Natural killer cell (primary cell): ENCODE measurements at regions not wholly inside any gene's neighbourhood (a gene's known extent, or its start where the extent isn't known, plus 50 kb on each side); places are given as distances from the start of the nearest gene placed in this dataset.

Experiments used
- ATAC-seq, 3 donors: fragments of 150-1000 bp in 2 of 3; fragments of 200-7000 bp in 1 of 3; cut with Tn5 transposase; 1 replicate in 1 of 3; 2 replicates in 2 of 3; pipeline ENCODE4 v1.10.0; 2021; ENCODE audit warnings: mild to moderate bottlenecking in 2 of 3, moderate library complexity in 2 of 3
- DNase-seq, 2 donors: peaks; one replicate each; pipeline versions ENCODE4 v3.0.0 to v3.0.0-alpha.2; 2013 to 2021; ENCODE audit warnings: mixed read lengths in 1 of 2
- H3K27ac ChIP-seq: one replicate; pipeline ENCODE4 v1.5.1; 2013; ENCODE audit warnings: mild to moderate bottlenecking, low read length
- H3K27me3 ChIP-seq: one replicate; pipeline ENCODE4 v1.6.1; 2013; ENCODE audit warnings: low read length; ENCODE audit not compliant: control insufficient read depth, insufficient read depth
- H3K36me3 ChIP-seq: one replicate; pipeline ENCODE4 v1.6.1; 2013; ENCODE audit warnings: low read length; ENCODE audit not compliant: control insufficient read depth, insufficient read depth
- H3K4me1 ChIP-seq: one replicate; pipeline ENCODE4 v1.6.1; 2013; ENCODE audit warnings: low read length; ENCODE audit not compliant: control insufficient read depth, insufficient read depth
- H3K4me3 ChIP-seq: one replicate; pipeline ENCODE4 v1.5.1; 2013; ENCODE audit warnings: low read length
- H3K9me3 ChIP-seq: one replicate; pipeline ENCODE4 v1.6.1; 2013; ENCODE audit warnings: low read length; ENCODE audit not compliant: control insufficient read depth, insufficient read depth
- H3K27ac Mint-ChIP-seq, 2 donors: one replicate each; pipeline ENCODE4 v1.8.0; 2022; ENCODE audit warnings: mild to moderate bottlenecking in 2 of 2, mixed read lengths in 2 of 2, moderate library complexity in 1 of 2
- H3K27me3 Mint-ChIP-seq, 2 donors: one replicate each; pipeline ENCODE4 v1.8.0; 2022; ENCODE audit warnings: low read depth in 2 of 2, mixed read lengths in 2 of 2
- H3K36me3 Mint-ChIP-seq: one replicate; pipeline ENCODE4 v1.8.0; 2022; ENCODE audit warnings: mixed read lengths
- H3K4me1 Mint-ChIP-seq, 2 donors: one replicate each; pipeline ENCODE4 v1.8.0; 2022; ENCODE audit warnings: mixed read lengths in 2 of 2
- H3K4me3 Mint-ChIP-seq: one replicate; pipeline ENCODE4 v1.8.0; 2022; ENCODE audit warnings: mild to moderate bottlenecking, moderate library complexity, mixed read lengths
- H3K9me3 Mint-ChIP-seq, 2 donors: one replicate each; pipeline ENCODE4 v1.8.0; 2022; ENCODE audit warnings: mixed read lengths in 2 of 2
- CTCF ChIP-seq: fragments of 200-600 bp; IDR thresholded peaks from one replicate; pipeline ENCODE4 v1.8.0; 2022; ENCODE audit warnings: antibody characterized with exemption
- WGBS: methylation state at CpG from one replicate; pipeline ENCODE4 v1.1.7; 2013; ENCODE audit warnings: missing lambda C conversion rate; ENCODE audit not compliant: insufficient coverage; 5-methylcytosine and 5-hydroxymethylcytosine counted together
- intact Hi-C: fragments of 100-400 bp; cut with micrococcal nuclease; formaldehyde crosslinking; loops from one replicate; pipeline ENCODE4 v1.14.2; 2022

- H3K27ac ChIP-seq = no peak overlapping the region
- DNase-seq = no peak
- H3K4me3 ChIP-seq = no peak overlapping the region
- intact Hi-C loops = no loop called here
- WGBS = 80% methylated on average over 1 of the region's 4 CpGs
- no peak overlapping the region for H3K27ac Mint-ChIP-seq
- H3K27me3 ChIP-seq = no peaks in the 10 kb centered on the region
- H3K4me1 ChIP-seq = no peaks in the 10 kb centered on the region
- TF ChIP-seq CTCF = no peak
- peaks cover 0 to 9% of the 10 kb centered on the region in 2 donors for H3K4me1 Mint-ChIP-seq
- ATAC-seq = no peak
- H3K27me3 Mint-ChIP-seq = no peaks in the 10 kb centered on the region
- H3K4me3 Mint-ChIP-seq = no peak overlapping the region
- no peaks in the 10 kb centered on the region for H3K9me3 ChIP-seq
- H3K9me3 Mint-ChIP-seq = no peaks in the 10 kb centered on the region
- no peaks in the 10 kb centered on the region for H3K36me3 ChIP-seq
- peaks cover 8% of the 10 kb centered on the region for H3K36me3 Mint-ChIP-seq
Measured at GRCh38 chr13:73677048-73677601, 457.1 kb downstream of the KLF12 start.

DNA sequence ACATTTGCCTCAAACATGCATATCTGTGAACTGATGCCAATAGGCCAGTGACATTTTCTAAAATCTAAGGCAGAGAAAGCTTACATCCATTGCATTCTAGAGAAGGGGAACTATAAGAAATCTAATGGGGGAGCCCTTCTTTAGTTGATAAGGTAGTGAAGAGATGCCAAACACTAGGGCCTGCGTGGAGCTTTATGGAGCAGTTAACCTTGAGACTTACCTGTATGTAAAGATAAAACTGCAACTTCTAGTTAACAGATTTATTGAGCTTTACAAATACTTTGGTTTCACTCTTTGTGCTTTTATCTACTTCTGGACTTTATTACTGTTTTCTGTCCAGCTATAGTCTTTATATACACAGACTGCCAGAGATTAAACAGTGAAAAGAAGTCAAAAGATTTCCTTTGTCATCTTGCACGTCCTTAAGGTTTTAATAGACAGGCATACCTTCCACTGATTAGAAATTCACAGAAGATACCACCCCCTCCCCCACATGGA is 457.6 kb downstream of the KLF12 start:
- DNase-seq (no peak), ATAC-seq (no peak)
- Mint-ChIP-seq H3K4me3 (no peak overlapping the region), H3K4me1 (peaks cover 0 to 5% of the 10 kb centered on the region in 2 donors), H3K27ac (no peak overlapping the region), H3K36me3 (peaks cover 5% of the 10 kb centered on the region), H3K9me3 (no peaks in the 10 kb centered on the region), H3K27me3 (no peaks in the 10 kb centered on the region)
- intact Hi-C loops = no loop called here
- H3K4me3 ChIP-seq = no peak overlapping the region
- H3K4me1 ChIP-seq = no peaks in the 10 kb centered on the region
- no peak overlapping the region for H3K27ac ChIP-seq
- WGBS = 96% methylated on average over 2 of the region's 2 CpGs
- no peaks in the 10 kb centered on the region for H3K9me3 ChIP-seq
- H3K27me3 ChIP-seq = no peaks in the 10 kb centered on the region
- no peaks in the 10 kb centered on the region for H3K36me3 ChIP-seq
- no peak for TF ChIP-seq CTCF

- Mint-ChIP-seq H3K4me1 (no peaks in the 10 kb centered on the region), H3K27ac (no peak overlapping the region), H3K36me3 (no peaks in the 10 kb centered on the region), H3K27me3 (no peaks in the 10 kb centered on the region), H3K4me3 (no peak overlapping the region), H3K9me3 (no peaks in the 10 kb centered on the region)
- intact Hi-C loops = no loop called here
- DNase-seq = no peak
- Histone ChIP-seq H3K4me3 (no peak overlapping the region), H3K4me1 (no peaks in the 10 kb centered on the region), H3K36me3 (no peaks in the 10 kb centered on the region), H3K9me3 (no peaks in the 10 kb centered on the region), H3K27ac (no peak overlapping the region), H3K27me3 (no peaks in the 10 kb centered on the region)
- ATAC-seq = no peak
- WGBS = 96% methylated on average over 4 of the region's 4 CpGs
- no peak for TF ChIP-seq CTCF
Measured at GRCh38 chr13:73675821-73676220, 458.4 kb downstream of the KLF12 start.

DNA sequence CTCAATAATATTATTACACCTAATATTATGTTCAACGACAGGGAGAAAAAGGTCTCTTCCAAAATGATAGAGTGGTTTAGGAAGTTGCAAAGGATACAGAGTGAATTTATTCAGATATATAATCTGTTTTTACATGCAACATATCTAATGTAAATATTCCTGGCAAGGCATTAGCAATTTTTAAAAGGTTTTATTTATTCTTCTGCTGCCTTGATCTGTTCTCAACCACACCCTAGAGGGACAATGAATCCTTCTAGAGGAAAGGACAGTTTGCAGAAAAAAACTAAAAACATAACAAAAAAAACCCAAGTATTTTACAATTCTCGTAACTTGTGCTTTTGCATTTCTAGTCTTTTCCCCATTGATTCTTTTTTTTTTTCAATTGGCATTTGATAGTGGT is 459.6 kb downstream of the KLF12 start:
- no peaks in the 10 kb centered on the region for H3K36me3 ChIP-seq
- H3K9me3 ChIP-seq = no peaks in the 10 kb centered on the region
- no peaks in the 10 kb centered on the region for H3K27me3 Mint-ChIP-seq
- no peak for TF ChIP-seq CTCF
- no peak overlapping the region for H3K4me3 ChIP-seq
- no peaks in the 10 kb centered on the region for H3K36me3 Mint-ChIP-seq
- intact Hi-C loops = no loop called here
- H3K27me3 ChIP-seq = no peaks in the 10 kb centered on the region
- H3K4me1 ChIP-seq = no peaks in the 10 kb centered on the region
- no peak overlapping the region for H3K4me3 Mint-ChIP-seq
- no peak overlapping the region for H3K27ac ChIP-seq
- no peak for ATAC-seq
- H3K4me1 Mint-ChIP-seq = no peaks in the 10 kb centered on the region
- no peak overlapping the region for H3K27ac Mint-ChIP-seq
- no peak for DNase-seq
- H3K9me3 Mint-ChIP-seq = no peaks in the 10 kb centered on the region
- no CpG with 5 or more reads among the region's 2 CpGs for WGBS
